MM.1S (cell line): ENCODE measurements at regions not wholly inside any gene's neighbourhood (a gene's known extent, or its start where the extent isn't known, plus 50 kb on each side); places are given as distances from the start of the nearest gene placed in this dataset.

Source experiments
- CTCF ChIP-seq: fragments of 300-600 bp; sonication (generic); IDR thresholded peaks from 2 replicates; pipeline ENCODE4 v1.5.1; 2016; ENCODE audit warnings: antibody characterized with exemption, low read length, mixed read lengths
- EZH2phosphoT487 ChIP-seq: fragments of 300-600 bp; sonication (generic); IDR thresholded peaks from 2 replicates; pipeline ENCODE4 v1.6.1; 2018; ENCODE audit warnings: antibody characterized with exemption, low read length

- no peak for TF ChIP-seq CTCF
- no peak for TF ChIP-seq EZH2phosphoT487
Measured at GRCh38 chr16:13439766-13440165, 480.2 kb upstream of the ERCC4 start.
